ENCODE measurements at regions not wholly inside any gene's neighbourhood (a gene's known extent, or its start where the extent isn't known, plus 50 kb on each side); places are given as distances from the start of the nearest gene placed in this dataset.

DNA sequence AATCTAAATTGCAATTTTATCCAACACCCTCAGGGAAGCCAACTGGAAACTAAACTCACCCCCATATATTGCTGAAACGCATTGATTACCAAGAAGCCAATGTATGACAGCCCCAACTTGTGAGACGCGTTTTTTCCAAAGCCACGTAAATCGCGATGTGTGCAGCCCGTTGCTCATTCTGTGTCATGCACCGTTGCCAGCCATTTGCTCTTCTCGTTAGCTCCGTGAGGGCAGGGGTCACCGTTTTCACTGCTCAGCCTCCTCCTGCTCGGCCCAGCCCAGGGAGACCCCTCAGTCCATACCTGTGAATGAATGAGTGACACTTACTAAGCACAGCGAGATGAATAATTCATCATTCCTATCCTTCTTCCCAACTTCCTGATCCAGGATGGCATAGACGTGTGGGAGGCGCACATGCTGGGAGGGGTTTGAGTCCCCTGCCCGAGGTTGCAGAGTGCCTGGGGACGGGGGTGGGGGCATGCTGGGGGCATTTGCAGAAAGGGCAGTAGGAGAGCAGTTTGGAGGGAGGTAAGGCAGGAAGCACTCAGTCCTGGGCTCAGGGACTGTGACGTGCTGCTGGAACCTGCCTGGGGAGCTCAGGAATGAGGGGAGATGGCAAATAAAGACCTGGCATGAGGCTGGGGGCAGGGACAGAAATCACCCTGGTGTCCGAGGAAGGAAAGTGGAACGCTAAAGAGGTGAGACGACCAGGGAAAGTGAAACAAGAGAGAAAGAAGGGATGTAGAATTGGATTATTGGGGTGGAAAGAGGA, 104.2 kb upstream of the SDK1 start:
- DNase-seq = no peak

DNA sequence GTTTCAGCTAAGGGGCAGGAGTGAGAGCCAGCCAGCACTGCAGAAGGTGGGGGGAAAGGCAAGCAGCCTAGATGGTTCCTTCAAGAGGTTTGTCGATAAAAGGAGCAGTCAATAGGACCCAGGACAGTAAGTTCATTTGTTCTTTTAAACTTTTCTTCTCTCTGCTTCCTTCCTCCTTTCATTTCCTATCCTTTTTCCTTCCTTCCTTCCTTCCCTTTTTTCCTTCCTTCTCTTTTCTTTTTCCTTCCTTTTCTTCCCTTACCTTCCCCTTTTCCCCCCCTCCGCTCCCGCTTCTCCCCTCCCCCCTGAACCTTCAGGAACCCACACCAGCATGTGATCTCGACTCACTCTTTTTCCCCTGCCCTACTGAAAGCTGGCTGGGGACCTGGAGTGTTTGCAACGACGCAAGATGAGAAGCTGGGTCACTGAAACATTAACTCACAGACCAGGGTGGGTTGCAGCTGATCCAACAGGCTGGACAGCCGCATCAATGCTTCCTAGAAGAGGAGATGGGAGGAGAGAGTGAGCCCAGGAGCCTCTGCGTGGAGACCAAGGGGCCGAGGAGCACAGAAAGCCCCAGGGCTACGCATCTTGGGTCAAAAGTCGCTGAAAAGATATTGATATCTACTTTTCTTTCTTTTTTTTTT, 103.4 kb upstream of the SDK1 start:
- no peak for DNase-seq

DNA sequence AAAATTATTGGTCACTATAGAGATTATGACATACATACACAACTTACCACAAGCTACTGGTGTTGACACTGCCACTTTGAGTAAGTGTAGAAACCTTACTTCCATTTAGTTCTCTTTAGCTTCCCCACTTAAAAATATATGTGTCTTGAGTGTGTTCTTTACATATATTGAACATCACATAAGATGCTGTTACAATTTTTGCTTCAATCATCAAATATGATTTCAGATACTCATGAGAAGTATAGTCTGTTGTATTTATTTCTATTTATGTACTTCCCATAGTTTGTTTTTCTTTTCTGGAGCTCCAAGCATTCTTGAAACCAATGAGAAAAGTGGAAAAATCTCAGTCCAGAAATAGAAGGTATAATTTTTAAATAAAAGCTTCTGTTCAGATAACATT, 102.7 kb upstream of the SDK1 start:
- DNase-seq = no peak

DNA sequence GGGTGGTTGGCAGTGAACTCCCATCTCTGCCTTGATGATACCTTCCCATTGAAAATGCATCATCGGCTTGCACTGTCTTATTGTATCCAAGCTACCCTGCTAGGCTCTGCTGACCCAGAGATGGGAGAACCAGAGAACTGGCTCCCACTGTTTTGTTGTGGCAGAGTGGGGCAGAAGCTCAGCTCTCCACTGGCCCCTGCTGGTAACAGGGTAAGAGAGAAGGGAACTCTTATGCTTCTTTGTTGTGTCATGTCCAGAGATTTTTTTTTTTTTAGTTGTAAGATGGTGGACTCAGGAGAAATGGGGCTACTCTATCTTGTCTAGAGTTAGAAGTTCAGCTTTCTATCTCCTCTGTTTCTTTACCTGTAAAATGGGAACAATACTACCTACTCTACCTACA, 100.5 kb upstream of the SDK1 start:
- DNase-seq = peak in 1 of 2 donors; percentile 19

DNA sequence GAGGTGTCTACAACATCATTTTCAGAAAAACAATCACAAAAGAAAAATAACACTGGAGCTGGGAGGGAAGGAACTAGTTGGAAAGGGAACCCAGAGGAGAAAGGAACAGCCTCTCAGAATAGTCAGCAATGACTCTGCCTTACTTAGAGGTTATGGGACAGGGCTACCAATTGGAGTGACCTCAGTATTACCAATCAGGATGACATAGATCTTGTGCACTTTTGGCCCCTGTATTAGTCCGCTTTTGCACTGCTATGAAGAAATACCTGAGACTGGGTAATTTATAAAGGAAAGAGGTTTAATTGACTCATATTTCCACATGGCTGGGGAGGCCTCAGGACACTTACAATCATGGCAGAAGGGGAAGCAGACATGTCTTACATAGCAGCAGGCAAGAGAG, 99.7 kb upstream of the SDK1 start:
- no peak for DNase-seq

DNA sequence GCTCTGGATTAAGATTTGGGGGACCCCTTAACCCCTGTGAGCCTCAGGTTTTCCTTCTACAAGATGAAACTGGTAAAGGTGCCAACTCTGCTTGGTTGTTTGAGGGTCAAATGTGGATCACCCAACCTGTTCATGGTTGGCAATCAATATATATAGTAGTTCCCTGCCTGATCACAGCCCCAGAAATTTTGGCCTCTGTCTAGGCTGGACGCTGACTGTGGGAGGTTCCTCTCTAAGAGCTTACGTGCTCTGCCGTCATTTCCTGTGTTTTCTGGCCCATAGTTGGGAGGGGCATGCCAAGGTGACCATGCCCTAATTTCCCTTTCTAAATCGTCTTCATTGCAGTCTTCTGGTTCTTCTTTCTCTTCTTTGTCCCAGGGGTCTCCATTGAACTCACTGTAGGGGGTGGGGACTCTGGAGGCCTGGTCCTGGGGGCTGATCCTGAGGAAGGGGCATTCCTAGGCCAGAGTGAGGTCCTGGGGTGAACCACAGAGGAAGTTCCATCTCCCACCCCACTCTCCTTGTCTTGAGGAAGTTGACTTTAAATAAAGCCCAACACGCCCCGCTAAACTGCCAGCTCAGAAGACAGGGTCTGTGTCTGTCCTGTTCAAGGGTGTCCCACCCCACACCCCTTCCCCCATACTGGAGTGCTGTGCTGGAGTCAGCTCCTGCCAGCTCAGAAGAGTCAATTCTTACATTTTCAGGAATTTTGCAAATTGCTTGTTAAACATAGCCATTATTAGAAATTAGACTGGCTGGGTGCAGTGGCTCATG, 98.9 kb upstream of the SDK1 start:
- DNase-seq = no peak

DNA sequence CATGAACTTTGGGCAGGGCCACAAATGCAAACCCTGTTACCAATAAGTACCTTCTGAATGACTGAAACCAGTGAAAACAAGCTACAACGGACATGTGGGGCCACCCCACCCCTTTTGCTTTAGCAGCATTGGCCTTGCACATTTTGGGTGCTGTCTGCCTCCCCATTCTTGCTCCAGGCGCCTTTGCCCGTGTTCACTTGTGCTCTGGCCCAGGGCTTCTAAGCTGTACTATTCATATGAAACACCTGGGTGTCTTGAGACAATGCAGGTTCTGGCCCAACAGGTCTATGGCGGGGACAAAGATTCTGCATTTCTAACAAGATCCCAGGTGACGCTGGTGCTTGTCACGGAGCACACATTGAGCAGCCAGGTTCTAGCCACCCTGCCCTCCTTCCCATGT, 96.5 kb upstream of the SDK1 start:
- no peak for DNase-seq

DNA sequence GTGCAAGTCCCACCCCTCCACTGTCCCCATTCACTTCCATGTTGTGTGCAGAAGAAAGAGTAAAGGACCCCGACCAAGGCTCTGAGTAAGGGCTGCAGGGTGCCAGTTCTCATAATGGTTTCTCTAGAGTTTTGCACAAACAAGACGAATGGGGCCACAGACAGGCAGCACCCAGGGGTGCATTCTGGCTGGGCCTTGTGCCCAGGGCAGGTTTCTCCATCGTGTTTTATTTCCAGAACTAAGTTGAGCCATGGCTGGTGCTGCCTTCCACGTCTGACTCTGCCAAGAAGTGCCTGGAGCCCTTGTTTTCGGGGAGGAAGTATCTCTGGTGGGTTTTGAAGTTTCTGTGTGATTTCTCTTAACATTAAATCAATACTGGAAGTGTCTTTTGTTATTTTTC, 95.0 kb upstream of the SDK1 start:
- DNase-seq = no peak

DNA sequence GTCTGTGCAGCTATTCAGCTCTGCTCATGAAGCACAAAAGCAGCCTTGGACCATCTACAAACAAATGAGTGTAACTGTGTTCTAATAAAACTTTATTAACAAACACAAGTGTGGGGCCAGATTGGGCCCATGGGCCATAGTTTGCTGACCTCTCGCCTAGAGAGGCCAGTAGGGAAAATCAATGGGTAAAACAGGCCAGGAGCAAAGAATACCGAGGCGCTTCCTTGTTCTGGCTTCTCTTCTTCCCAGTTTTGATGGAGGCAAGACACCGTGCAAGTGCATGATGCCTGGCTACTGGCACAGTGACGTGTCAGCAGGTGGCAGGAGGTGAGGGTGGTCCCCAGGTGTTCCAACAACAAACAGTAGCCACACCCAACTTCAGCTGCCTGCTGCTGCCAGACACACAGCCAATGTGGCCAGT, 94.3 kb upstream of the SDK1 start:
- DNase-seq = no peak

DNA sequence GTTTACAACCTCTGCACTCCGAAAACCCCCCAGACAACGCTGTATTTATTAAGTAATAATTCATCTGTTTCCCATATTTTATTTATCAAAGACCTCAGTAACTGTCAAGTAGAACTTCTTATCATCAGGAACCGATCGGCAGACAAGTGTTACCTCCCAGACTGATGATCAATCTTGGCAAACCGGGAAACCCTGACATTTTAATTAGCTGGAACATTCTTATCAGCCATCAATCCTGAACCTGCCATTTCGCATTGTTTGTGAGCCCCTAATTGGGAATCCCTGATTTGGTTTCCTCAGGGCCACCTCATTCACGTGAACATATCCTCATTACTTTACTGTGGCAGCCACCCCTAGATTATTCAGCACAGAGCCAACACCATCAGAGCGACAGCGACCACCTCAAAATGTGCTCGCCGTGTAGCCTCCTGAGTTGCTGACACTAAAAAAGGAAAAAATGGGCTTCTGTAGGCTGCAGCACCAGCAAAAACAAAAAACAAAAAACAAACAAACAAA, 93.6 kb upstream of the SDK1 start:
- DNase-seq = no peak

DNA sequence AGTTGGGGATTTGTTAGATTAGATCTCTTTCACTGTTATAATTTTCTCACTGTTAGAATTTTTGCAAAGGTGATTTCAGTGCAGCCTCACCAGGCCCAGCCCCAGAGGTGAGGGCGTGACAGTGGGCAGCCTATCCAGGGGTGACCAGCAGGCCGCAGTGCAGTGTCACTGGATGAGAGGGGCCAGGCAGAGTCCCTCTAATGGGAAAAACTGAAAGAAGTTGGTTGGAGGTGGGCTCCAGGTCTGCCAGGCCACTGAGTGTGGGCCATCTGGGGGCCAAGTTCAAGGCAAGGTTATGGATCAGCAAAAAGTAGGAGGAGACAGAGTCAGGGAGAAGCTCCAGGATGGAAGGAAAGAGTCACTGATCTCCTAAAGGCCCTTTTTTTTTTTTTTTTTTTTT, 90.5 kb upstream of the SDK1 start:
- DNase-seq = no peak

DNA sequence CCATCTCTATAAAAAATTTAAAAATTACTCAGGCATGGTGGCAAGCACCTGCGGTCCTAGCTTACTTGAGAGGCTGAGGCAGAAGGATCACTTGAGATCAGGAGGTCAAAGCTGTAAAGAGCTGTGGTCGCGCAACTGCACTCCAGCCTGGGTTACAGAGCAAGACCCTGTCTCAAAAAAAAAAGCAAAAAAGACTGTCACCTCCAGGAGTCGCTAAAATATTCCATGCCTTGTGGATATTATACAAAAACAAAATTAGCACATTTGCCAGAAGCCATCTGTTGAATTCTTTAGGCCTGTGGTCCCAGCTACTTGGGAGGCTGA, 87.0 kb upstream of the SDK1 start:
- DNase-seq = no peak

DNA sequence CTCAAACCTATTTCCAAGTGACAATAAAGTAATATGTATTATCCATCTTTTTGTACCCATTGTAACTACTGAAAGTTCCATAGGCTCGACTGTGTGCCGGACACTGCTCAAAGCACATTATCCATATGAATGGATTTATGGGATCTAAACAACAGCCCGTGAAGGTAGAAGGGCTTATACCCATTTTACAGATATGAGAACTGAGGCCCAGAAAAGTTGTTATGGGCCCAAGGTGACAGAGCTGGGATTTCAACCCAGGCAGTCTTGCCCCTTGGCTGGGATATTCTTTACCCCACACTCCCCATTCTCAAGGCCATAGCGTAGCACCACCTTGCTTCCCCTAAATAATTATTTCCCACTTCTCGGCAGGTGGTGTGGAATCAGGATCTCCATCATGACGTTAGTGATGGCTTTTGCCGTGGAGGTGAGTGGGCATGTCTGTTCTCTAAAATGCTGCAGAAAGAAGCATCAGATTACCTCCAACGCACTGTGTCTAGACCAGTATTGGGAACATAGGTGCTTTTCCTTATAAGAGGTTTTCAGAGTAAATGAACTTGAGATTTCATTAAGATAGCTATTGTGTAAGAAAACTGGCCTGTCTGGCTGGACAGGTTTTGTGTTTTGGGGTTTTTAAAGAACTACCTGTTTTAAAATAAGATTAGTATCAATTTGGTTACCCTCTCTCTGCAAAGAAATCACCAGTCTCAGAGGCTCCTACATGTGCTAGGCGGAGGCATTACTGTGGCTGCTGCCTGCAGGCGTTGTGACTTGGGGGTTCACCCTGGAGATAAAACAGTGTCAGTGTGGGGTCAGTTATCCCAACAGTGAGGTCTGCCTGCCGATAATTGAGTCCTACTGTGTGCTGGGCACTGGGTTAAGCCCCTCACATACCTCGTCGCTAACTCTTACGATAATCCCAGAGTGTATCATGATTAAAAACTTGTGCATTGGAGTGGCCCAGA, 85.1 kb upstream of the SDK1 start:
- DNase-seq = no peak

DNA sequence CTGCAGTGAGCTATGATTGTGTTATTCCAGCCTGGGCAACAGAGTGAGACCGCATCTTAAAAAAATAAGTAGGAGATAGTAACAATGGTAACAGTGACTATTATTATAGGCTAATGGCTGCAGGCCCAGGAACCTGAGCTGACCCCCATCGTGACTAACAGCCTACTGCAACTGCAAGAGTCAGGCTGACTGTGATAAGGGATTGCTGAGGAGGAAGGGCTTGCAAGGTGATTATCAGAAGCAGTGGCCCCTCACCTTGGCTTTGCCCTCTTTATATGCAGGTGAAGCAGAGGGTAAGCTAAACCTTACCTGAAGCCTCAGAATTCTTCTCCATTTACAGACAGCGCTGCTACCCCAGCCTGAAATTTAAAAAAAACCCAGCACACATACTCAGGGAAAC, 83.9 kb upstream of the SDK1 start:
- DNase-seq = no peak

DNA sequence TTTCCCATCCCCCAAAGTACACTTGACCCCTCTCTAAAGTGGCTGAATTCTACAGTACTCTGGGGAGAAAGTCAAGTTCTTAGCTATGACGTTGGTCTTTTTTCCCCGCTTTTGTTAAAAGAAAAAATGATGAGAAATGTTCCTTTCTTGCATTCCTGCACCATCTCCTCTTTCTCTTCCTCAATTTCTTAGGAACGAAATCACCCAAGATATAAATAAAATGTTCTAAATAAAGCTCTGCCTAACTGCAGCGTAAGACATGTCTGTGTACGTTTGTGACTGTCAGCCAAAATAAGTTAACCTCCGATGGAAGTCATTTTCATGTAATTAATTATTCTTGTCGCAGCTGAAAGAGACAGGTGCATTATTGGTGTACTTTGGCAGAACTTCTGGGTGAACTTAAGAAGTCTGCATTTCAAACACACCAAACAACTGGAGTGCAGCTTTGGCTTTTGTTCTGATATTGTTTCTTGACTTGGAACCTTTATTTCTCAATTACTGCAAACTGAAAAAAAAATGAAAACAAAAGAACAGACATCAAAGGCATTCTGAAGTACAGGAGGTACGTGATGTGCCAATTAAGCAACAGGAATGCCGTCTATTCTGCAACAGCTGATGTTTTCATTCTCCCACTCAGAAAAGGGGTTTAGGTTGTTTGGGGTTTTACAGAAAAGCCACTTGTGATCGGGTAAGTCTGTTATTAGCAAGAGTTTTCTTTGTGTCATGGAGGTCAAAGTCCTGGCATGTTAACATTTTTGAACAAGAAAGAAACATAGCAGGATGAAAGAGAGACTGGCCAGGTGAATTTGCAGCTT, 82.4 kb upstream of the SDK1 start:
- DNase-seq = no peak

DNA sequence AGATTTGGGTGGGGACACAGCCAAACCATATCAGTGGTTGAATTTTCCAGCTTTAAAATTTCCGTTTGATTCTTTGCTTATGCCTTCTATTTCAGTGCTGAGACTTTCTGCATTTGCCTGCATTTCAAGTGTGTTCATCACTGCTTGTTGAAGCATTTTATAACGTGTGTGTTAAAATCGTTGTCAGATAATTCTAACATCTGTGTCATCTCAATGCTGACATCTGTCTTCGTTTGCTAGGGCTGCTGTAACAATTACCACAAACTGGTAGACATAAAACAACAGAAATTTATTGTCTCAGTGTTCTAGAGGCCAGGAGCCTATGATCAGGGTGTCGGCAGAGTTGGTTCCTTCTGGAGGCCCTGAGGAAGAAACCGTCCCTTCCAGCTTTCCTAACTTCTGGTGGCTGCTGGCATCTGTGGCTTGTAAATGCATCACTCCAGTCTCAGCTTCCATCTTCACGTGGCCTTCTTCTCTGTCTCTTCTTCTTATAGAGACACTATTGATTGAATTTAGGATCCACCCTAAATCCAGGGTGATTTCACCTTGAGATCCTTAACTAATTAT, 71.1 kb upstream of the SDK1 start:
- DNase-seq = no peak

DNA sequence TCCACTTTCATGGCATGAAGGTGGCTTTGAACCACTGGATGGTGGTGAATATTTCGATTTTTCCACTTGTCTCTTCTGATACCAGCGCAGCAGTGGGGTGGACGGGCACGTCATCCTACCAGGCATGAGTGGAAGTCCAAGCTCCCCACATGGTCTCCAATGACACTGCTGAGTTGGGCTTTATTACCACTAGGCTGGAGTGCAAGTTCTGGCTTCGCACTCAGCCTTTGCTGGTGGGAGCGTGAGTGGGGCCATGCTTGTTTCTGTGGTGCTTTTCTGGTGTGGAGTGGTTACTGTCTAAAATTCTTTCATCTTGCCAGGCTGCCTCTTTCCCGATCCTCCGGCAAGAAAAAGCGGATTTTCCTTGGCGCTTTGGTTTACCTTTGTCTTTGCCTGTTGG, 70.1 kb upstream of the SDK1 start:
- no peak for DNase-seq

DNA sequence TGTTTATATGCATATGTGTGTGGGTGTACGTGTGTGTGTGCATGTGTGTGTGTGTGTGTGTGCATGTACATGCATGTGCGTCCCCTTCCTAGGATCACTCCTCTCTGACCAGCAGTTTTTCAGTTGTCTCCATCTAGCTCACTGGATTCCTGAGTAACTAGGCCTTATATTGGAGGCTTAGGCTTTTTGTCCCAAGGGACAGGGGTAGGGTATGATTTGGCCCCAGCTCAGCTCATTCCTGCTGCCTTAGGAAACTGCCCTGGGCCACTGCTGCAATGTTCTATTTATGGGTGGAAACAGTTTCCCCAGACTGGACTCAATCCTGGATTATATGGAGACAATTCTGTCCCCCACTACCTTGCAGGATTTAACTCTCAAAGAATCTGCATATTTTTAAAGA, 68.8 kb upstream of the SDK1 start:
- DNase-seq = no peak

DNA sequence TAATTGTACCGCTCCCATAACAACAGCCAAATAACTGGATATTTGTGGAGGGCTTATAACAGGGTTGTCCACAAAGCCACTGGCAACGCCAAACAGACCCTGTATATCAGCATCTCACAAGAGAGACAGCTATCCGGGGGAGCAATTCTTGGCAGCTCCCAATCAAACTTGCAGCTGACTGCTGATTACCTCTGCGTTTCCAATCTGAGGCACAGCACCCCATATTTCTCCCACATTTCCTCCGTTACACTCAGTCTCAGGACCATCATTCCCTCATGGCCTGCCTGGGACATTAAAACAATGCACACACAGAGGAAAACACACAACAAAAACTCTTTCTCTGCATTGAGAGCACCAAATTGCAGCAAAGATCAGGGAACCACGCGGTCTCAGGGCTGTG, 67.8 kb upstream of the SDK1 start:
- DNase-seq = no peak

DNA sequence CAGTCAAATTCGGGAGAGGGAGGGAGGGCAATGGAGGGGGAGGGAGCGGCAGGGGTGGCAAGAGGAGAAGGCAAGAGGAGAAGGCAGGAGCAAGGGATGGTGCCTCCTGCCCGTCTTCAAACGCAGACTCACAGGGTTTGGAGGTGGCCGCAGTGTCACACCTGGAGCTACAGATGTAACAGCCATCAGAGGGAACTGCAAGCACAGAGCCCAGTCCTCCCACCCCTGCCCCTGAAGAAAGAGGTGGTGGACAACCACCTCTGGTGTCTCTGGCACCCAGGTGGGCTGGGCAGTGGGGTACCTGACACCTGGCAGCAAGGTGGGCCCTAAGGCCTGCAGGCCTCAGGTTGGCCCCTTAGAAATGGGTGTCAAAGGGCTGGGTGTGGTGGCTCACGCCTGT, 67.0 kb upstream of the SDK1 start:
- no peak for DNase-seq

DNA sequence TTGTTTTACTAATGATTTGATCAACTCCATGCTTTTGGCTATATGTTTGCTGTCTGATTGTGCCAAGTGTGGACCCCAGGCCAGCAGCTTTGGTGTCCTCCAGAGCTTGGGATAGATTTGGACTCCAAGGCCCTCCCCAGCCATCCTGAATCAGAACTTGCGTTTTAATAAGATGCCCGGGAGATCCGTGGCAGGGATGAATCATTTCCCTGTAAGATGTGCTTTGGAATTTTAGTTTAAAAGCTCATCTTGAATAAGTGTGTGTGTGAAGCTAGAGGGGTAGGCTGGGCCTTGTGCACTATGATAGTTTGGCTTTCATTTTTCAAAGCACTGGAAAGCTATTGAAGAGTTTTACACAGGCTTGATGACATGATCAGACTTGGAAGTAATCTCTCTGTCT, 66.2 kb upstream of the SDK1 start:
- DNase-seq = no peak

DNA sequence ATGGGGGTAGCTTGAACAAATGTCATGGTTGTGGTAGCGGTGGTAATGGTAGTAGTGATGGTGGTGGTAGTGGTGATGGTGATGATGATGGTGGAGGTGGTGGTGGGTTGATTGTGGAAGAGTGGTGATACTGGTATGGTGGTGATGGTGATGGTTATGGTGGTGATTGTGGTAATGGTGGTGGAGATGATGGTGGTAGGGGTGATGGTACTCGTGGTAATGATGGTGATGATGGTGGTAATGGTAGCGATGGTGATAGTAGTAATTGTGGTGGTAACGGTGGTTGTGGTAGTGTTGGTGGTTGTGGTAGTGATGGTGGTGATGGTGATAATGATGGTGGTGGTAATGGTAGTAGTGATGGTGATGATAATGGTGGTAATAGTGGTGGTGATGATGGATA, 65.7 kb upstream of the SDK1 start:
- no peak for DNase-seq

All from CD4-positive, alpha-beta T cell treated with Interleukin-1 beta for 1 hour (primary cell).